SK-N-SH treated with all-trans-retinoic acid at 6 μM for 48 hours (cell line): ENCODE measurements at regions not wholly inside any gene's neighbourhood (a gene's known extent, or its start where the extent isn't known, plus 50 kb on each side); places are given as distances from the start of the nearest gene placed in this dataset.

Experiments used
- BACH2 ChIP-seq: fragments of 250-450 bp; sonication (Bioruptor Pico); IDR thresholded peaks from 2 replicates; pipeline ENCODE4 v1.9.0; 2021; ENCODE audit warnings: mild to moderate bottlenecking, borderline replicate concordance
- ZFP3 ChIP-seq: fragments of 250-450 bp; sonication (Bioruptor Pico); IDR thresholded peaks from 2 replicates; pipeline ENCODE4 v1.5.0; 2020; ENCODE audit warnings: mild to moderate bottlenecking, moderate library complexity
- ZFP30 ChIP-seq: fragments of 450-650 bp; formaldehyde crosslinking; IDR thresholded peaks from 2 replicates; pipeline ENCODE4 v1.5.0; 2022; ENCODE audit warnings: mild to moderate bottlenecking, moderate library complexity

DNA sequence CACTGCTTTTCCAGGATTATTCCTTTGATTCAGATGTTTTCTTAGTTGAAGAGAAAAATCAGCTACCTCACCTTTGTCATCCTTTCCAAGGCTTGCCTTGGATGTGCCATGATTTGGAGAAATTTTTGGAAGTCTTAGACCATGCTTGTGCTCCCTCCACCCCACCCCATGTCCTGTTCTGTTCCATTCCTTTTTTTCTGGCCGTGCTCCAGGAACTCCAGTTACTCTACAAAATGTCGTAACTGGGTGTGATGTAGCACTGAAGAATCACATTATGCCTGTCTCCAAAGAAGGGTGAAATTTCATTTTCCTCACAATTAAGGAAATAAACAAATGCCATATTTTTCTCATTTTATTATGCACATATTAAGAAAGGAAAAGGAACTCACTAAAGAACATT, 217.8 kb upstream of the ZRANB2 start:
- TF ChIP-seq ZFP30 (CRISPR knock-in tag) (no peak), ZFP3 (CRISPR knock-in tag) (no peak), BACH2 (CRISPR knock-in tag) (no peak)
